Thoracic aorta (tissue), 2 donors: ENCODE measurements at regions not wholly inside any gene's neighbourhood (a gene's known extent, or its start where the extent isn't known, plus 50 kb on each side); places are given as distances from the start of the nearest gene placed in this dataset.
"Not testable (repeated sequence)": the region's sequence is repeated elsewhere in the genome, so short reads cannot be mapped to it uniquely, and the experiment has no call there.

Experiments
- ATAC-seq: fragments of 150-250 bp; one replicate; pipeline ENCODE4 v1.8.0; 2017; ENCODE audit warnings: low read depth; ENCODE audit not compliant: insufficient number of reproducible peaks, low FRiP score
- DNase-seq: peaks from one replicate; pipeline ENCODE4 v3.0.0-alpha.2; 2020; ENCODE audit warnings: low spot score
- H3K27ac ChIP-seq, 2 donors: fragments of 200-600 bp; sonication (generic); 1 replicate in 1 of 2; 2 replicates in 1 of 2; pipeline ENCODE4 v1.5.1; 2016; ENCODE audit warnings: mild to moderate bottlenecking in 2 of 2, moderate library complexity in 2 of 2
- H3K27me3 ChIP-seq: fragments of 200-600 bp; sonication (generic); replicated peaks from 2 replicates; pipeline ENCODE4 v1.6.0; 2016; ENCODE audit warnings: mild to moderate bottlenecking; ENCODE audit not compliant: insufficient read depth
- H3K36me3 ChIP-seq: fragments of 200-600 bp; sonication (generic); one replicate; pipeline ENCODE4 v1.5.1; 2016
- H3K4me1 ChIP-seq, 2 donors: fragments of 200-600 bp; sonication (generic); 1 replicate in 1 of 2; 2 replicates in 1 of 2; pipeline versions ENCODE4 v1.5.1 to v1.6.0; 2016; ENCODE audit warnings: low read depth in 2 of 2, mild to moderate bottlenecking in 1 of 2; ENCODE audit not compliant: control insufficient read depth in 1 of 2
- H3K4me3 ChIP-seq: fragments of 200-600 bp; sonication (generic); 2 replicates; pipeline ENCODE4 v1.5.1; 2016; ENCODE audit warnings: mild to moderate bottlenecking
- H3K9me3 ChIP-seq: fragments of 200-600 bp; sonication (generic); 2 replicates; pipeline ENCODE4 v1.5.1; 2016
- CTCF ChIP-seq: fragments of 200-600 bp; sonication (generic); IDR thresholded peaks from one replicate; pipeline ENCODE4 v1.5.1; 2019; ENCODE audit warnings: antibody characterized with exemption

GRCh38 chrX:27307546-27307945, 155.6 kb downstream of the PPP4R3C start:
- H3K9me3 ChIP-seq: no peaks in the 10 kb centered on the region
- no peak overlapping the region for H3K4me3 ChIP-seq
- H3K27me3 ChIP-seq: no peaks in the 10 kb centered on the region
- no peaks in the 10 kb centered on the region for H3K36me3 ChIP-seq
- ATAC-seq (no peak), DNase-seq (no peak)
- no peak overlapping the region for H3K27ac ChIP-seq
- no peak for TF ChIP-seq CTCF
- no peaks in the 10 kb centered on the region for H3K4me1 ChIP-seq

GRCh38 chrX:27292552-27292951, 170.6 kb downstream of the PPP4R3C start:
- H3K27me3 ChIP-seq: not testable (repeated sequence)

DNA sequence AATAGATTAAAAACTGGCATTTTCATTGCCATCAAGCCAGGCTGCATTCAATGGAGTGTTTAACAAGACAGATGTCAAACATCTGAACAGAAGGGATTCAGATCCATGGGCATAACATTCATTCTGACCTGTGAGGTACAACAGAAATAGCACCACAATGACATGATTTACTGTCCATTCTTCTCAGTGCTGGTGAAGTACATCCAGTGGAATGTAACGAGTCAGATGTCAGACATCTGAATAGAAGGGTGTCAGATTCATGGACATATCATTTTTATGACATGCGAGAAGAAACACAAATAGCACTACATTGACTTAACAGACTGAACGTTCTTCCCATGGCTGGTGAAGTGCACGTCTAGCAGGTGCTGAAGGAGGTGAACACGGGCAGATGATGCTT, 186.4 kb downstream of the PPP4R3C start:
- Histone ChIP-seq H3K4me3 (no peak overlapping the region), H3K27me3 (no peaks in the 10 kb centered on the region), H3K4me1 (no peaks in the 10 kb centered on the region), H3K36me3 (no peaks in the 10 kb centered on the region), H3K9me3 (no peaks in the 10 kb centered on the region), H3K27ac (no peak overlapping the region)
- ATAC-seq (no peak), DNase-seq (no peak)
- TF ChIP-seq CTCF: no peak

More at GRCh38 chrX:27292552-27292951, 170.6 kb downstream of the PPP4R3C start:
- not testable (repeated sequence) for ATAC-seq, H3K27ac ChIP-seq, H3K4me3 ChIP-seq, DNase-seq, H3K4me1 ChIP-seq, H3K36me3 ChIP-seq, H3K9me3 ChIP-seq

DNA sequence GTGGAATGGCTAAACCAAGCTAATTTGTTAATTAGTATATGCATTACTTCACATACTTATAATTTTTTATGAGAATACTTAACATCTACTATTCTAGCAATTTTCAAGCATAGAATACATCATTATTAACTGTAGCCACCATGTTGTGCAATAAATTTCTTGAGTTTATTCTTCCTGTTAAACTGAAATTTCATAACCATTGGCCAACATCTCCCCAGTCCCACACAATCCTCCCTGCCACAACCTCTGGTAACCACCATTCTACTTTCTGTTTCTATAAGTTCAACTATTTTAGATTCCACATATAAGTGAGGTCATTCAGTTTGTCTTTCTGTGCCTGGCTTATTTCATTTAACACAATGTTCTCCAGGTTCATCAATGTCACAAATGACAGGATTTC, 208.5 kb downstream of the PPP4R3C start:
- DNase-seq: no peak
- ATAC-seq: no peak
- no peaks in the 10 kb centered on the region for H3K9me3 ChIP-seq
- no peak overlapping the region for H3K27ac ChIP-seq
- H3K4me3 ChIP-seq: no peak overlapping the region
- no peak for TF ChIP-seq CTCF
- H3K27me3 ChIP-seq: no peaks in the 10 kb centered on the region
- no peaks in the 10 kb centered on the region for H3K4me1 ChIP-seq
- H3K36me3 ChIP-seq: no peaks in the 10 kb centered on the region

DNA sequence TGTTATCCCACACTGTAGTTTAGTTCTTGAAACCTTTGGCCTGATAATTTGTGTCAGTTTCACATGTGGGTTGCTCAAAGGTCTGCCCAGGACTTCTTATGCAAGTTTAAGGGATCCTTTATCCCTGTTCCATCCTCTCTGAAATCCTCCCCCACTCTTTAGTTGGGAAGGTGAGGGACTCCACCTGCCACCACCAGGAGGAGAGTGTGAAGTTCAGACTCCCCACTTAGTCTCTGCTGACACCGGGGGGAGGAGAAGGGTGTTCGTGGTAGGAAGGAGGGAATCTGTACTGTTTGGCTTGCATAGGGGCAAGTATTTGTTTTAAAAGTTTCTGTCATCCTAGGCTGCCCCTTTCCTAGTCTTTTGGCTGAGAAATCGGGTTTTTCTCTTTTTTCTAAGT, 211.8 kb downstream of the PPP4R3C start:
- H3K4me3 ChIP-seq: no peak overlapping the region
- H3K9me3 ChIP-seq: no peaks in the 10 kb centered on the region
- H3K4me1 ChIP-seq: no peaks in the 10 kb centered on the region
- no peak for DNase-seq
- no peaks in the 10 kb centered on the region for H3K27me3 ChIP-seq
- TF ChIP-seq CTCF: no peak
- H3K36me3 ChIP-seq: no peaks in the 10 kb centered on the region
- H3K27ac ChIP-seq: no peak overlapping the region
- ATAC-seq: no peak

GRCh38 chrX:27242581-27242980, 220.6 kb downstream of the PPP4R3C start:
- no peaks in the 10 kb centered on the region for H3K4me1 ChIP-seq
- H3K4me3 ChIP-seq: no peak overlapping the region
- no peaks in the 10 kb centered on the region for H3K36me3 ChIP-seq
- ATAC-seq (no peak), DNase-seq (no peak)
- no peak overlapping the region for H3K27ac ChIP-seq
- no peaks in the 10 kb centered on the region for H3K9me3 ChIP-seq
- H3K27me3 ChIP-seq: no peaks in the 10 kb centered on the region
- TF ChIP-seq CTCF: no peak
